H1 (cell line): ENCODE measurements at regions not wholly inside any gene's neighbourhood (a gene's known extent, or its start where the extent isn't known, plus 50 kb on each side); places are given as distances from the start of the nearest gene placed in this dataset.
"Not testable (repeated sequence)": the region's sequence is repeated elsewhere in the genome, so short reads cannot be mapped to it uniquely, and the experiment has no call there.

Experiments
- CTCF ChIA-PET: fragments of 300-600 bp; sonication (Branson Sonifier 250); formaldehyde crosslinking; loops from one replicate; lab custom pipeline; 2021; ENCODE audit not compliant: partially characterized antibody; lab: Charles Lee
- POLR2A ChIA-PET: fragments of 300-600 bp; sonication (Branson Sonifier 250); formaldehyde crosslinking; loops from one replicate; lab custom pipeline; 2021; ENCODE audit warnings: inconsistent platforms; ENCODE audit not compliant: partially characterized antibody; lab: Charles Lee
- DNase-seq, 2 experiments: peaks; one replicate each; pipeline versions ENCODE4 v3.0.0 to v3.0.0-alpha.2; 2010 to 2022; ENCODE audit warnings: low spot score in 2 of 2, low read depth in 1 of 2, mixed read lengths in 1 of 2
- FAIRE-seq: peaks from 2 replicates; lab custom pipeline; 2011; peaks lifted over from hg19 to GRCh38; lab: Jason Lieb, UNC
- H2AFZ ChIP-seq: 2 replicates; pipeline ENCODE4 v1.8.1; 2012; ENCODE audit warnings: low read length, inconsistent platforms
- H2AK5ac ChIP-seq: 2 replicates; pipeline ENCODE4 v1.6.1; 2013; ENCODE audit warnings: low read depth, low read length
- H2BK120ac ChIP-seq: replicated peaks from 2 replicates; pipeline ENCODE3; 2013; ENCODE audit warnings: low read depth, low read length, inconsistent platforms
- H2BK12ac ChIP-seq: 2 replicates; pipeline ENCODE4 v1.6.1; 2013; ENCODE audit warnings: low read depth, low read length
- H2BK15ac ChIP-seq: 2 replicates; pipeline ENCODE4 v1.6.1; 2013; ENCODE audit warnings: low read length
- H2BK20ac ChIP-seq: 2 replicates; pipeline ENCODE4 v1.6.1; 2013; ENCODE audit warnings: low read length
- H2BK5ac ChIP-seq: 2 replicates; pipeline ENCODE4 v1.6.1; 2013; ENCODE audit warnings: low read depth, low read length
- H3K14ac ChIP-seq: 2 replicates; pipeline ENCODE4 v1.6.1; 2013; ENCODE audit warnings: inconsistent platforms; ENCODE audit not compliant: insufficient read length
- H3K18ac ChIP-seq: 2 replicates; pipeline ENCODE4 v1.6.1; 2013; ENCODE audit warnings: low read length; ENCODE audit errors: extremely low read depth
- H3K23ac ChIP-seq: 2 replicates; pipeline ENCODE4 v1.6.1; 2013; ENCODE audit warnings: inconsistent platforms; ENCODE audit not compliant: insufficient read length
- H3K23me2 ChIP-seq: 2 replicates; pipeline ENCODE4 v1.6.1; 2013; ENCODE audit warnings: low read depth, low read length
- H3K27ac ChIP-seq: 2 replicates; pipeline ENCODE4 v1.6.1; 2011; ENCODE audit warnings: low read depth, low read length, inconsistent platforms
- H3K27me3 ChIP-seq, 4 experiments: replicated peaks in 1 of 4; 1 replicate in 1 of 4; 2 replicates in 3 of 4; pipeline versions ENCODE4 v1.6.1 to v1.8.1; 2011 to 2013; ENCODE audit warnings: low read length in 3 of 4, mild to moderate bottlenecking in 3 of 4, inconsistent platforms in 2 of 4, mixed read lengths in 2 of 4, moderate library complexity in 1 of 4; ENCODE audit not compliant: control insufficient read depth in 3 of 4, insufficient read depth in 3 of 4; ENCODE audit errors: extremely low read depth in 1 of 4
- H3K36me3 ChIP-seq, 4 experiments: 2 replicates each; pipeline versions ENCODE4 v1.6.1 to v1.8.1; 2011 to 2013; ENCODE audit warnings: mild to moderate bottlenecking in 4 of 4, low read length in 3 of 4, moderate library complexity in 2 of 4, control low read depth in 1 of 4, inconsistent platforms in 1 of 4; ENCODE audit not compliant: insufficient read depth in 4 of 4, control insufficient read depth in 2 of 4
- H3K4ac ChIP-seq: replicated peaks from 2 replicates; pipeline ENCODE3; 2013; ENCODE audit warnings: low read length, low read depth, mixed read lengths, inconsistent platforms; ENCODE audit not compliant: insufficient read length
- H3K4me1 ChIP-seq, 4 experiments: replicated peaks in 1 of 4; 1 replicate in 1 of 4; 2 replicates in 3 of 4; pipeline versions ENCODE4 v1.6.1 to v1.8.1; 2011 to 2013; ENCODE audit warnings: low read length in 3 of 4, inconsistent platforms in 2 of 4, mixed read lengths in 1 of 4; ENCODE audit not compliant: insufficient read depth in 4 of 4, control insufficient read depth in 3 of 4
- H3K4me2 ChIP-seq, 2 experiments: 2 replicates each; pipeline versions ENCODE4 v1.6.1 to v1.8.1; 2011 to 2013; ENCODE audit warnings: low read depth in 2 of 2, low read length in 2 of 2, control low read depth in 1 of 2, inconsistent platforms in 1 of 2, mild to moderate bottlenecking in 1 of 2; ENCODE audit not compliant: insufficient read depth in 1 of 2
- H3K4me3 ChIP-seq, 4 experiments: fragments of 200-600, 300-600 bp in 1 of 4; sonication (generic), shearing (Covaris generic), sonication (Bioruptor Twin) in 1 of 4; 2 replicates each; pipeline versions ENCODE4 v1.5.1 to v1.8.1; 2011 to 2016; ENCODE audit warnings: low read length in 4 of 4, low read depth in 3 of 4, control low read depth in 2 of 4, inconsistent platforms in 2 of 4, mild to moderate bottlenecking in 2 of 4, mixed read lengths in 1 of 4, moderate library complexity in 1 of 4; ENCODE audit not compliant: insufficient read depth in 2 of 4; ENCODE audit errors: extremely low read depth in 1 of 4
- H3K56ac ChIP-seq: replicated peaks from 2 replicates; pipeline ENCODE3; 2013; ENCODE audit warnings: low read depth, mild to moderate bottlenecking, mixed read lengths, low read length, inconsistent platforms; ENCODE audit not compliant: insufficient read length
- H3K79me1 ChIP-seq: 2 replicates; pipeline ENCODE4 v1.6.1; 2013; ENCODE audit warnings: low read depth, low read length, control low read depth
- H3K79me2 ChIP-seq, 2 experiments: 2 replicates each; pipeline versions ENCODE4 v1.6.1 to v1.8.1; 2012 to 2013; ENCODE audit warnings: low read length in 2 of 2, mild to moderate bottlenecking in 2 of 2, inconsistent platforms in 1 of 2; ENCODE audit not compliant: insufficient read depth in 2 of 2, control insufficient read depth in 1 of 2
- H3K9ac ChIP-seq, 4 experiments: replicated peaks in 1 of 4; 1 replicate in 1 of 4; 2 replicates in 3 of 4; pipeline versions ENCODE4 v1.6.1 to v1.8.1; 2011 to 2013; ENCODE audit warnings: low read depth in 3 of 4, low read length in 3 of 4, control low read depth in 2 of 4, mild to moderate bottlenecking in 2 of 4, moderate library complexity in 2 of 4, inconsistent platforms in 1 of 4; ENCODE audit errors: extremely low read depth in 1 of 4
- H3K9me3 ChIP-seq, 2 experiments: 2 replicates each; pipeline versions ENCODE4 v1.6.1 to v1.8.1; 2012 to 2013; ENCODE audit warnings: mild to moderate bottlenecking in 2 of 2, moderate library complexity in 2 of 2, control low read depth in 1 of 2, inconsistent platforms in 1 of 2, low read depth in 1 of 2, low read length in 1 of 2, mixed read lengths in 1 of 2; ENCODE audit not compliant: insufficient read depth in 2 of 2
- H4K20me1 ChIP-seq, 2 experiments: replicated peaks in 1 of 2; 2 replicates each; pipeline versions ENCODE3 to v1.8.1; 2011 to 2013; ENCODE audit warnings: inconsistent platforms in 2 of 2, low read length in 2 of 2, mild to moderate bottlenecking in 1 of 2; ENCODE audit not compliant: insufficient read depth in 2 of 2, control insufficient read depth in 1 of 2
- H4K5ac ChIP-seq: 2 replicates; pipeline ENCODE4 v1.6.1; 2013; ENCODE audit warnings: low read length, low read depth, mixed read lengths, inconsistent platforms; ENCODE audit not compliant: insufficient read length
- H4K8ac ChIP-seq: 2 replicates; pipeline ENCODE4 v1.8.0; 2013; ENCODE audit warnings: mild to moderate bottlenecking, moderate library complexity, low read length, inconsistent platforms; ENCODE audit not compliant: insufficient read depth; ENCODE audit errors: extremely low read depth
- H4K91ac ChIP-seq: replicated peaks from 2 replicates; pipeline ENCODE3; 2013; ENCODE audit warnings: low read length, mixed read lengths, inconsistent platforms; ENCODE audit not compliant: insufficient read length
- KDM1A ChIP-seq: fragments of 200-600, 300-600 bp; sonication (generic); IDR thresholded peaks from 2 replicates; pipeline ENCODE4 v1.7.1; 2016; ENCODE audit warnings: mild to moderate bottlenecking, low read length, borderline replicate concordance
- WGBS, 2 experiments: shearing (Covaris generic) in 1 of 2; methylation state at CpG; one replicate each; pipeline versions ENCODE4 v1.1.6 to v1.1.7; 2013 to 2015; ENCODE audit warnings: low lambda C conversion rate in 2 of 2, mixed read lengths in 2 of 2, inconsistent platforms in 1 of 2, low coverage in 1 of 2, missing lambda C conversion rate in 1 of 2; ENCODE audit not compliant: insufficient replicate concordance in 2 of 2, insufficient coverage in 1 of 2, insufficient read length in 1 of 2; ENCODE audit errors: extremely low coverage in 1 of 2, missing lambda C conversion rate in 1 of 2; 5-methylcytosine and 5-hydroxymethylcytosine counted together

GRCh38 chr13:108064372-108064771, 151.0 kb downstream of the LIG4 start:
- H3K4ac ChIP-seq, H3K27me3 ChIP-seq, H2AK5ac ChIP-seq, FAIRE-seq, H4K20me1 ChIP-seq, H3K79me1 ChIP-seq, POLR2A ChIA-PET, H2BK20ac ChIP-seq, DNase-seq, H2BK120ac ChIP-seq, H3K14ac ChIP-seq, H3K4me2 ChIP-seq, H4K8ac ChIP-seq, H3K18ac ChIP-seq, H3K4me3 ChIP-seq, H2AFZ ChIP-seq, H3K23ac ChIP-seq, H4K5ac ChIP-seq, H4K91ac ChIP-seq, H2BK12ac ChIP-seq, H3K23me2 ChIP-seq, H3K79me2 ChIP-seq, H3K56ac ChIP-seq, H3K9ac ChIP-seq, H2BK15ac ChIP-seq, H3K36me3 ChIP-seq, H3K4me1 ChIP-seq, H2BK5ac ChIP-seq, H3K27ac ChIP-seq: not testable (repeated sequence)
- 89% methylated on average over 1 of the region's 1 CpG; no CpG with 5 or more reads in 1 of the 2 experiments for WGBS, 2 experiments
- CTCF ChIA-PET, result interaction anchor here (1.3 kb wide), 1 partner anchor 22 kb away, joined by 4 read pairs; no protein-coding TSS in a partner anchor
- H3K9me3 ChIP-seq, result peaks cover 5 to 13% of the 10 kb centered on the region in 2 experiments; a peak in 2 of 4 replicates
- 0 out of 2 replicates have a peak, but pooled peaks have one; percentile 23 for TF ChIP-seq KDM1A
